ENCODE measurements at regions not wholly inside any gene's neighbourhood (a gene's known extent, or its start where the extent isn't known, plus 50 kb on each side); places are given as distances from the start of the nearest gene placed in this dataset.

DNA sequence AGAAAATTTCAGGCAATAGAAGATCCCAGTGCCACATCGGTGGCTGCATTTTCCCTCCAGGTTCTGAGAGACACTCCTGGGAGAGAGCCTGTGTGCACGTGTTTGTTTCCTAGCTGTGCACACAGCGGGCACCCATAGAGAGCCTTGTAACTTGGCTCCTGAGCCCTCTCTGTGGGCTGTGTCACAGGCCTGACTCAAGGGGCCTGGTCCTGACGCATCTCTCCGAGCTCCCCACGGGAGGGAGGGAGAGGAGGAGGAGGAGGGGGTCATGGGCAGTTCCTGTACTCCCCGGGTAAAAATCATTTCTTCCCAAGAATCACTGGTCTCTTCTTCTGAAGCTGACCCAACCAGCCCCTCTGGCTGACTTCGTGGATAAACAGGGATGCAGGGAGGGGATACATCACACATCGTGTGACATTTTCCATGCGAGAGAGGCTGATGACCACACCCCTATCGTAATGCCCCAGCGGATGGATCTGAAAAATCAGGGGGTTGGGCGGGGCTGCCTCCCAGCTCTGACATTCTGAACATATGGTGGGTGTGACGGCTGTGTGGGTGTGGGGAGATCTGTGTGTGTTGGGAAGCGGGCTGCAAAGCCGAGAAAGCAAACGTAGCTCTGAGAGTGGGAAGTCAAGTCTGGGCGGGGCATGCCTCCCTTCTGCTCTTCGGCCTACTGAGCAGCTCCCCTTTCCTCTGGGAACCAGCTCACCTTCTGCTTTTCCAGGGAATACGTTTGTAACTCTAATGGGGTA, 308.3 kb upstream of the HS6ST1 start:
- TF ChIP-seq, protein P1, sequence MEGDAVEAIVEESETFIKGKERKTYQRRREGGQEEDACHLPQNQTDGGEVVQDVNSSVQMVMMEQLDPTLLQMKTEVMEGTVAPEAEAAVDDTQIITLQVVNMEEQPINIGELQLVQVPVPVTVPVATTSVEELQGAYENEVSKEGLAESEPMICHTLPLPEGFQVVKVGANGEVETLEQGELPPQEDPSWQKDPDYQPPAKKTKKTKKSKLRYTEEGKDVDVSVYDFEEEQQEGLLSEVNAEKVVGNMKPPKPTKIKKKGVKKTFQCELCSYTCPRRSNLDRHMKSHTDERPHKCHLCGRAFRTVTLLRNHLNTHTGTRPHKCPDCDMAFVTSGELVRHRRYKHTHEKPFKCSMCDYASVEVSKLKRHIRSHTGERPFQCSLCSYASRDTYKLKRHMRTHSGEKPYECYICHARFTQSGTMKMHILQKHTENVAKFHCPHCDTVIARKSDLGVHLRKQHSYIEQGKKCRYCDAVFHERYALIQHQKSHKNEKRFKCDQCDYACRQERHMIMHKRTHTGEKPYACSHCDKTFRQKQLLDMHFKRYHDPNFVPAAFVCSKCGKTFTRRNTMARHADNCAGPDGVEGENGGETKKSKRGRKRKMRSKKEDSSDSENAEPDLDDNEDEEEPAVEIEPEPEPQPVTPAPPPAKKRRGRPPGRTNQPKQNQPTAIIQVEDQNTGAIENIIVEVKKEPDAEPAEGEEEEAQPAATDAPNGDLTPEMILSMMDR (conservative IDR thresholded peaks at IDR 0.05; ENCODE audit: low read depth, low read length), result no peak
- TF ChIP-seq EZH2 (IDR thresholded peaks at IDR 0.05; ENCODE audit: borderline replicate concordance, low read depth, low read length, poor library complexity, severe bottlenecking), result no peak

Measured in A673 (cell line).